ENCODE measurements at regions not wholly inside any gene's neighbourhood (a gene's known extent, or its start where the extent isn't known, plus 50 kb on each side); places are given as distances from the start of the nearest gene placed in this dataset.
A peak's percentile ranks its signal among the peaks of the same experiment; 100 is the strongest.

DNA sequence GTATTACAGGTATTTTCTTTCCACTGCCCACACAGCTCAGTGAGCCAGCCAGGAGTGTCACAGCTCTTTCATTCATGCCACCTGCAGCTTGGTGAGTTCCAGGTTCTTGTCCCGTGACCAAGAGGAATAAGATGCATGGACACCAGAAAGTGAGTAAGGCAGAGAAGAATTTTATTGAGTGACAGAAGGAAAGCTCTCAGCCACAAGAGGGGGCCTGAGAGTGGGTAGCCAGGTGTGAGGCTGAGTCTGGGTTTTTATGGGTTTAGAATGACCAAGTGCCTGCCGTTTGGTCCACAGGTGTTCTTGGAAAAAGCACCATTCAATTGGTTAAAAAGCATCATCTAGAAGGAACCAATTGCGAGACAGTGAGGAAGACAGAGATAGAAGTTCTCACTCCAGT is 1097.1 kb upstream of the SLC39A10 start:
- TF ChIP-seq, protein P1, sequence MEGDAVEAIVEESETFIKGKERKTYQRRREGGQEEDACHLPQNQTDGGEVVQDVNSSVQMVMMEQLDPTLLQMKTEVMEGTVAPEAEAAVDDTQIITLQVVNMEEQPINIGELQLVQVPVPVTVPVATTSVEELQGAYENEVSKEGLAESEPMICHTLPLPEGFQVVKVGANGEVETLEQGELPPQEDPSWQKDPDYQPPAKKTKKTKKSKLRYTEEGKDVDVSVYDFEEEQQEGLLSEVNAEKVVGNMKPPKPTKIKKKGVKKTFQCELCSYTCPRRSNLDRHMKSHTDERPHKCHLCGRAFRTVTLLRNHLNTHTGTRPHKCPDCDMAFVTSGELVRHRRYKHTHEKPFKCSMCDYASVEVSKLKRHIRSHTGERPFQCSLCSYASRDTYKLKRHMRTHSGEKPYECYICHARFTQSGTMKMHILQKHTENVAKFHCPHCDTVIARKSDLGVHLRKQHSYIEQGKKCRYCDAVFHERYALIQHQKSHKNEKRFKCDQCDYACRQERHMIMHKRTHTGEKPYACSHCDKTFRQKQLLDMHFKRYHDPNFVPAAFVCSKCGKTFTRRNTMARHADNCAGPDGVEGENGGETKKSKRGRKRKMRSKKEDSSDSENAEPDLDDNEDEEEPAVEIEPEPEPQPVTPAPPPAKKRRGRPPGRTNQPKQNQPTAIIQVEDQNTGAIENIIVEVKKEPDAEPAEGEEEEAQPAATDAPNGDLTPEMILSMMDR (conservative IDR thresholded peaks at IDR 0.05; ENCODE audit: low read length): peak; percentile 32
- TF ChIP-seq EZH2phosphoT487 (IDR thresholded peaks at IDR 0.05; ENCODE audit: borderline replicate concordance): no peak
